ENCODE measurements at regions not wholly inside any gene's neighbourhood (a gene's known extent, or its start where the extent isn't known, plus 50 kb on each side); places are given as distances from the start of the nearest gene placed in this dataset.

GRCh38 chr17:77859035-77859810, 99.3 kb upstream of the TNRC6C start:
- peak; percentile 73 for DNase-seq (ENCODE audit: insufficient read length, low spot score, missing footprints)
- no peak for TF ChIP-seq CTCF (IDR thresholded peaks at IDR 0.05; ENCODE audit: extremely low read depth, low read depth, low read length)

GRCh38 chr17:77861133-77861695, 97.3 kb upstream of the TNRC6C start:
- TF ChIP-seq CTCF (IDR thresholded peaks at IDR 0.05; ENCODE audit: extremely low read depth, low read depth, low read length) = no peak
- no peaks in the 10 kb centered on the region for H3K36me3 ChIP-seq (ENCODE audit: insufficient read depth, low read length)
- peaks cover 20% of the 10 kb centered on the region for H3K27me3 ChIP-seq (ENCODE audit: insufficient read depth, low read length)
- H3K4me2 ChIP-seq (ENCODE audit: insufficient read depth, low read length) = no peak overlapping the region
- H3K79me2 ChIP-seq (ENCODE audit: insufficient read depth, low read length) = no peaks in the 10 kb centered on the region
- no peak for DNase-seq (ENCODE audit: insufficient read length, low spot score, missing footprints)
- no peak overlapping the region for H3K27ac ChIP-seq (ENCODE audit: low read depth, low read length)
- no peak overlapping the region for H3K4me3 ChIP-seq (ENCODE audit: insufficient read depth, low read length)
- H3K4me1 ChIP-seq (ENCODE audit: insufficient read depth, low read length) = no peaks in the 10 kb centered on the region
- H3K9me3 ChIP-seq (ENCODE audit: low read depth, low read length) = no peaks in the 10 kb centered on the region
- no peak overlapping the region for H2AFZ ChIP-seq (ENCODE audit: low read length)
- H4K20me1 ChIP-seq (ENCODE audit: insufficient read depth, low read length) = no peaks in the 10 kb centered on the region

More at GRCh38 chr17:77859035-77859810, 99.3 kb upstream of the TNRC6C start:
- peaks cover 26% of the 10 kb centered on the region for H3K27me3 ChIP-seq (ENCODE audit: insufficient read depth, low read length)
- H3K79me2 ChIP-seq (ENCODE audit: insufficient read depth, low read length) = no peaks in the 10 kb centered on the region
- H3K27ac ChIP-seq (ENCODE audit: low read depth, low read length) = no peak overlapping the region
- no peaks in the 10 kb centered on the region for H3K36me3 ChIP-seq (ENCODE audit: insufficient read depth, low read length)
- no peaks in the 10 kb centered on the region for H4K20me1 ChIP-seq (ENCODE audit: insufficient read depth, low read length)
- H3K4me1 ChIP-seq (ENCODE audit: insufficient read depth, low read length) = no peaks in the 10 kb centered on the region
- no peak overlapping the region for H2AFZ ChIP-seq (ENCODE audit: low read length)
- H3K4me3 ChIP-seq (ENCODE audit: insufficient read depth, low read length) = no peak overlapping the region
- no peak overlapping the region for H3K4me2 ChIP-seq (ENCODE audit: insufficient read depth, low read length)
- no peaks in the 10 kb centered on the region for H3K9me3 ChIP-seq (ENCODE audit: low read depth, low read length)

GRCh38 chr17:77861981-77862645, 96.4 kb upstream of the TNRC6C start:
- no peak for TF ChIP-seq CTCF (IDR thresholded peaks at IDR 0.05; ENCODE audit: extremely low read depth, low read depth, low read length)
- H3K27ac ChIP-seq (ENCODE audit: low read depth, low read length) = no peak overlapping the region
- H3K79me2 ChIP-seq (ENCODE audit: insufficient read depth, low read length) = no peaks in the 10 kb centered on the region
- H3K4me1 ChIP-seq (ENCODE audit: insufficient read depth, low read length) = no peaks in the 10 kb centered on the region
- DNase-seq (ENCODE audit: insufficient read length, low spot score, missing footprints) = no peak
- H3K4me3 ChIP-seq (ENCODE audit: insufficient read depth, low read length) = no peak overlapping the region
- H3K4me2 ChIP-seq (ENCODE audit: insufficient read depth, low read length) = no peak overlapping the region
- H3K27me3 ChIP-seq (ENCODE audit: insufficient read depth, low read length) = peaks cover 20% of the 10 kb centered on the region
- H4K20me1 ChIP-seq (ENCODE audit: insufficient read depth, low read length) = no peaks in the 10 kb centered on the region
- H2AFZ ChIP-seq (ENCODE audit: low read length) = no peak overlapping the region
- H3K36me3 ChIP-seq (ENCODE audit: insufficient read depth, low read length) = no peaks in the 10 kb centered on the region
- H3K9me3 ChIP-seq (ENCODE audit: low read depth, low read length) = no peaks in the 10 kb centered on the region
